Ishikawa (cell line): ENCODE measurements at regions not wholly inside any gene's neighbourhood (a gene's known extent, or its start where the extent isn't known, plus 50 kb on each side); places are given as distances from the start of the nearest gene placed in this dataset.

Experiments
- CREB1 ChIP-seq: IDR thresholded peaks from 2 replicates; pipeline ENCODE4 v1.6.1; 2012; ENCODE audit warnings: low read depth
- TAF1 ChIP-seq: IDR thresholded peaks from 2 replicates; pipeline ENCODE4 v1.6.1; 2012; ENCODE audit warnings: low read depth, mild to moderate bottlenecking

DNA sequence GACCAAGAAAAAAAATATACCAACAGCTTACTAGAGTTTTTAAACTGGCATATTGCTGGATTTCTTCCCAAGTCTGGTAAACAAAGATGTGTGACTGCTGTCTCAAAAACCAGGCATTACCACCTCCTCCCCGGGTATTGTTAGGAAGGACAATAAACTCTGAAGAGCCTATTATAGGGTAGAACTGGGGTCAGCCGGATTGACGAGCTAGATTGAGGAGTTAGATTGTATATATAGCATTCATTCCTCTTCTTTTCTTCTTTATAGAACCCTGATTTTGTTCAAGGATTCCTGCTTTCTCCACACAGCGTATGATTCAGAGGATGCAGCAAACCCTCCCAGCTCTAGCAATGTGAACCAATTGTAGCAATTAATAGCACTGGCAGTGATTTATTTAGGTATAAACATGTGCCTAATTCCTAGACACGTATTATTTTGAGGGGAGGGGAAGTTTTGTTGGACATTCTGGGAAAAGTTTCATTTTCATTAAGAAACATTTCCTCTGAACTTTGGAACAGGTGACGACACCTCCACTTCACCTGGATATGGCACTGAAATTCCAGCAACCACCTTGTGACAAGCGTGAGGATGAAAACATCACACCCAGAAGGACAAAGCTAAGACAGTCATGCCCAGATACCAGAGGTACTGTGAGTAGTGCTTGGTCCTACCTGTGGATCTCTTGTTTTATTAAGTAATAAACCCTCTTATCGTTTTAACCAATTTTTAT, 679.4 kb upstream of the KIRREL3 start:
- TF ChIP-seq TAF1 = no peak
- no peak for TF ChIP-seq CREB1
